ENCODE measurements at regions not wholly inside any gene's neighbourhood (a gene's known extent, or its start where the extent isn't known, plus 50 kb on each side); places are given as distances from the start of the nearest gene placed in this dataset.

DNA sequence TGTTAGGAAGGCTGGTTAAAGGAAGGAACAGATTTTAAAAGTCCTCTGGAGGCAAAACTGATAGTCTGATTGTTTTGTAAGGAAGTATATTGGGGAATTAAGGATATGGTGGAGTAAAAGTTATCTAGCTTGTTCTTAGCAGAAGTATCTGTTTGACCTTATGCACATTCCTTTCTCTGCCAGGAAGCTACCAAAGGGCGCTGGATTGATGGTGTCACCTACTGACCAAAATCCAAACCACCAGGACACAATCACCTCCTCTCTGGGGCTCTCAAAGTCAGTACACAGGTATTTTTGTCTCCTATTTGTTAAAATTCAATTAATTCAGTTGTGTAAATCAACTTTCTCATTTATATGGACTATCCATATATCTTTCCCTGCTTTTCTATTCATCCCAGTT is 484.5 kb downstream of the NUP35 start:
- no peak overlapping the region for H3K4me3 ChIP-seq (ENCODE audit: control insufficient read depth in 2 of 3, extremely low read depth in 1 of 3, insufficient read depth in 2 of 3, low read depth in 1 of 3, low read length in 3 of 3)
- H3K9ac ChIP-seq (ENCODE audit: control insufficient read depth, extremely low read depth, insufficient read depth, low read length), result no peak overlapping the region
- H3K27me3 ChIP-seq (ENCODE audit: control insufficient read depth, extremely low read depth, insufficient read depth, low read length), result no peaks in the 10 kb centered on the region
- no peak overlapping the region for H2AFZ ChIP-seq (ENCODE audit: control insufficient read depth, low read length)
- no peaks in the 10 kb centered on the region for H3K9me1 ChIP-seq (ENCODE audit: control insufficient read depth, extremely low read depth, insufficient read depth, low read length)
- no peak for DNase-seq (ENCODE audit: low read depth, low spot score)
- FAIRE-seq, result no peak
- no peak for TF ChIP-seq EZH2 (IDR thresholded peaks at IDR 0.05; ENCODE audit: low read length)
- TF ChIP-seq, protein P1, sequence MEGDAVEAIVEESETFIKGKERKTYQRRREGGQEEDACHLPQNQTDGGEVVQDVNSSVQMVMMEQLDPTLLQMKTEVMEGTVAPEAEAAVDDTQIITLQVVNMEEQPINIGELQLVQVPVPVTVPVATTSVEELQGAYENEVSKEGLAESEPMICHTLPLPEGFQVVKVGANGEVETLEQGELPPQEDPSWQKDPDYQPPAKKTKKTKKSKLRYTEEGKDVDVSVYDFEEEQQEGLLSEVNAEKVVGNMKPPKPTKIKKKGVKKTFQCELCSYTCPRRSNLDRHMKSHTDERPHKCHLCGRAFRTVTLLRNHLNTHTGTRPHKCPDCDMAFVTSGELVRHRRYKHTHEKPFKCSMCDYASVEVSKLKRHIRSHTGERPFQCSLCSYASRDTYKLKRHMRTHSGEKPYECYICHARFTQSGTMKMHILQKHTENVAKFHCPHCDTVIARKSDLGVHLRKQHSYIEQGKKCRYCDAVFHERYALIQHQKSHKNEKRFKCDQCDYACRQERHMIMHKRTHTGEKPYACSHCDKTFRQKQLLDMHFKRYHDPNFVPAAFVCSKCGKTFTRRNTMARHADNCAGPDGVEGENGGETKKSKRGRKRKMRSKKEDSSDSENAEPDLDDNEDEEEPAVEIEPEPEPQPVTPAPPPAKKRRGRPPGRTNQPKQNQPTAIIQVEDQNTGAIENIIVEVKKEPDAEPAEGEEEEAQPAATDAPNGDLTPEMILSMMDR (optimal IDR thresholded peaks at IDR 0.05 in 1 of 3, IDR thresholded peaks at IDR 0.05 in 1 of 3, conservative IDR thresholded peaks at IDR 0.05 in 1 of 3; ENCODE audit: extremely low read depth in 1 of 3, insufficient read depth in 2 of 3, low read length in 3 of 3), result peak in 1 of 3 experiments; percentile 8
- no peaks in the 10 kb centered on the region for H3K79me2 ChIP-seq (ENCODE audit: control insufficient read depth, insufficient read depth, low read length)
- H3K4me1 ChIP-seq (ENCODE audit: control insufficient read depth, extremely low read depth, insufficient read depth, low read length), result no peaks in the 10 kb centered on the region
- H3K27ac ChIP-seq (ENCODE audit: control insufficient read depth, insufficient read depth, low read length), result no peak overlapping the region
- H4K20me1 ChIP-seq (ENCODE audit: control insufficient read depth, extremely low read depth, insufficient read depth, low read length), result no peaks in the 10 kb centered on the region
- no peak overlapping the region for H3K4me2 ChIP-seq (ENCODE audit: control insufficient read depth, extremely low read depth, insufficient read depth, low read depth, low read length)
- no peaks in the 10 kb centered on the region for H3K36me3 ChIP-seq (ENCODE audit: control insufficient read depth in 2 of 2, extremely low read depth in 1 of 2, insufficient read depth in 2 of 2, low read length in 2 of 2)
- dilution Hi-C loops (cut with MboI; ENCODE audit: extremely low pct_ligation_motif_present, low sequenced_read_pairs), result no loop called here
- H3K9me3 ChIP-seq (ENCODE audit: control insufficient read depth, low read depth, low read length), result no peaks in the 10 kb centered on the region

DNA sequence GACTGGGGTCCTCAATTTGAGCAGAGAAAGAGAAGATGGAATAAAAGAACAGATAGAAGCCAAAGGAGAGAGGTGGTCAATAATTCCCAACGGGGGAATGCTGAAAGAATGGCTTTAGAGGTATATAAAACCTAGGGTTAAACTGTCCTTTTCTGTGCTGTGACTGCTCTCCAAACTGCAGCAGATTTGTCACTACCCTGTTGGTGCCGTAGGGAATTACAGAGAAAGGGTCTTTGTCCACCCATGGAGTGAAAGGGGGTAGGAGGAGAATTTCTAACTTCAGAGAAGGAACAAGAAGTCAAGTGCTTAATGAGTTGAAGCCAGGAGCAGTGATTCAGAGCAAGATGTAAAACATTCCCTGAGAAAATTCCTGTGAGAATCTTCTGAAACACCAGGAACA is 486.5 kb downstream of the NUP35 start:
- Histone ChIP-seq H2AFZ (ENCODE audit: control insufficient read depth, low read length) (no peak overlapping the region), H3K9me1 (ENCODE audit: control insufficient read depth, extremely low read depth, insufficient read depth, low read length) (no peaks in the 10 kb centered on the region), H3K36me3 (ENCODE audit: control insufficient read depth in 2 of 2, extremely low read depth in 1 of 2, insufficient read depth in 2 of 2, low read length in 2 of 2) (no peaks in the 10 kb centered on the region), H3K9ac (ENCODE audit: control insufficient read depth, extremely low read depth, insufficient read depth, low read length) (no peak overlapping the region), H3K27ac (ENCODE audit: control insufficient read depth, insufficient read depth, low read length) (no peak overlapping the region), H4K20me1 (ENCODE audit: control insufficient read depth, extremely low read depth, insufficient read depth, low read length) (no peaks in the 10 kb centered on the region), H3K4me1 (ENCODE audit: control insufficient read depth, extremely low read depth, insufficient read depth, low read length) (no peaks in the 10 kb centered on the region), H3K79me2 (ENCODE audit: control insufficient read depth, insufficient read depth, low read length) (no peaks in the 10 kb centered on the region), H3K27me3 (ENCODE audit: control insufficient read depth, extremely low read depth, insufficient read depth, low read length) (no peaks in the 10 kb centered on the region), H3K4me3 (ENCODE audit: control insufficient read depth in 2 of 3, extremely low read depth in 1 of 3, insufficient read depth in 2 of 3, low read depth in 1 of 3, low read length in 3 of 3) (no peak overlapping the region), H3K9me3 (ENCODE audit: control insufficient read depth, low read depth, low read length) (no peaks in the 10 kb centered on the region), H3K4me2 (ENCODE audit: control insufficient read depth, extremely low read depth, insufficient read depth, low read depth, low read length) (no peak overlapping the region)
- dilution Hi-C loops (cut with MboI; ENCODE audit: extremely low pct_ligation_motif_present, low sequenced_read_pairs), result no loop called here
- no peak for FAIRE-seq
- DNase-seq (ENCODE audit: low read depth, low spot score), result no peak
- TF ChIP-seq, protein P1 (optimal IDR thresholded peaks at IDR 0.05 in 1 of 3, IDR thresholded peaks at IDR 0.05 in 1 of 3, conservative IDR thresholded peaks at IDR 0.05 in 1 of 3; ENCODE audit: extremely low read depth in 1 of 3, insufficient read depth in 2 of 3, low read length in 3 of 3), result no peak
- TF ChIP-seq EZH2 (IDR thresholded peaks at IDR 0.05; ENCODE audit: low read length), result no peak

Measured in keratinocyte (primary cell).